Tibial nerve (tissue), 4 donors: ENCODE measurements at regions not wholly inside any gene's neighbourhood (a gene's known extent, or its start where the extent isn't known, plus 50 kb on each side); places are given as distances from the start of the nearest gene placed in this dataset.

ENCODE experiments used
- CTCF ChIP-seq, 5 experiments: fragments of 200-600 bp in 3 of 5; fragments of 450-650 bp in 2 of 5; sonication (generic) in 3 of 5; IDR thresholded peaks; one replicate each; pipeline ENCODE4 v1.5.1; 2016 to 2019; ENCODE audit warnings: antibody characterized with exemption in 5 of 5, mild to moderate bottlenecking in 3 of 5, moderate library complexity in 2 of 5
- EP300 ChIP-seq, 2 donors: sonication (generic); formaldehyde crosslinking; IDR thresholded peaks; one replicate each; pipeline ENCODE4 v1.6.1; 2017; ENCODE audit warnings: antibody characterized with exemption in 2 of 2, mild to moderate bottlenecking in 1 of 2
- POLR2A ChIP-seq, 2 donors: fragments of 450-650 bp; IDR thresholded peaks; one replicate each; pipeline ENCODE4 v1.6.1; 2017; ENCODE audit warnings: antibody characterized with exemption in 2 of 2, mild to moderate bottlenecking in 2 of 2, moderate library complexity in 2 of 2

- TF ChIP-seq CTCF (IDR thresholded peaks at IDR 0.05) (no peak), POLR2A (IDR thresholded peaks at IDR 0.05) (no peak), EP300 (IDR thresholded peaks at IDR 0.05) (no peak)
Observed at GRCh38 chr5:32866138-32866537, 155.0 kb downstream of the NPR3 start.
